ENCODE measurements at regions not wholly inside any gene's neighbourhood (a gene's known extent, or its start where the extent isn't known, plus 50 kb on each side); places are given as distances from the start of the nearest gene placed in this dataset.

GRCh38 chr5:159417170-159417569 lies 86.9 kb upstream of the IL12B start:
- no peak for TF ChIP-seq CTCF (IDR thresholded peaks at IDR 0.05; ENCODE audit: low read depth, low read length, missing input control)
- TF ChIP-seq TAF1 (conservative IDR thresholded peaks at IDR 0.05): no peak
- no peak for TF ChIP-seq RAD21 (IDR thresholded peaks at IDR 0.05)
- TF ChIP-seq YY1 (IDR thresholded peaks at IDR 0.05): no peak
- no peak for TF ChIP-seq FOXA1 (IDR thresholded peaks at IDR 0.05)
- TF ChIP-seq MAX (IDR thresholded peaks at IDR 0.05): no peak
- no peak for TF ChIP-seq RXRA (IDR thresholded peaks at IDR 0.05)
- no peak for TF ChIP-seq NR2F2 (IDR thresholded peaks at IDR 0.05)
- no peak for TF ChIP-seq ATF3 (IDR thresholded peaks at IDR 0.05)
- TF ChIP-seq HNF4A (conservative IDR thresholded peaks at IDR 0.05): no peak
- TF ChIP-seq ZBTB33 (IDR thresholded peaks at IDR 0.05): no peak
- no peak for TF ChIP-seq REST (IDR thresholded peaks at IDR 0.05)
- no peak for TF ChIP-seq GABPA (IDR thresholded peaks at IDR 0.05 in 1 of 2, conservative IDR thresholded peaks at IDR 0.05 in 1 of 2)
